ENCODE measurements at regions not wholly inside any gene's neighbourhood (a gene's known extent, or its start where the extent isn't known, plus 50 kb on each side); places are given as distances from the start of the nearest gene placed in this dataset.

DNA sequence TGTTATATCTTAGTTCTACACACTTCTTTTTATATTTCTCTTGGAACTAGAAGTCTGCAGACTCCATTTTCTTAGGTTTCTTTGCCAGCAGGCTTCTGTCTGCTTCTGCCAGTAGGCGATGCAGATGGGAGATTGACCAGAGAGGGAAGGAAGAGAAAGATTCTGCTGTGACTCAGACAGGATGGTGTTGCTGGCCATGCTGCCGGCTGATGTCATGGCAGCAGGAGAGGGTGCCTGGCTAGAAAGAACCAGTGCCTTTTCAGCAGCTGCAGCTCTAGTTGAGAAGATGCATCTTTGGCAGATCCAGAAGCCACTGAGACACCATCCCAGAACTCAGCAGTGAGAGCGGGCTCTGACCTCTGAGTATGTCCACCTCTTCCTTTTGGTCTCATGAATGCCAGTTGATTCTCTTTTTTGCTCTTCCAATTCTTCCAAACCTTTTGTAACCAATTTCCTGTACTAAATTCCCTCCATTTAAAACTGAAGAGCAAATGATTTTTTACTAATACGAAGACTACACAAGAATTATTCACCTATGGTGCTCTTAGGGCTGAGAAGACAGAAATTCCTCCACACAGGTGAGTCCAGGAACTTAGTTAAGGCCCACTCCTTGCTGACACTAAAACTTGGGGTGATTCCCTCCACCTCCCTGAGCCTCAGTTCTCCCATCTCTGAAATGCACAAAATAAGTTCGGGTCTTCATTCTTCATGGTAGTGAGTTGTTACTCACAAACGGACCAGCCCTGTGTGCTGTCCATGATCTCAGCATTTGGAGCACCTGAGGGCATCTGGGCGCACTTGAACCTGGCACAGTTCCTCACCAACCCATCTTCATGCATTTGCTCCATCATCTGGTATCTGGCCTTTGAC lies 200.7 kb downstream of the MYCN start:
- Histone ChIP-seq H3K4me3 (no peak overlapping the region), H3K4me1 (no peaks in the 10 kb centered on the region), H3K27me3 (replicated peaks in 1 of 7) (no peaks in the 10 kb centered on the region), H3K27ac (no peak overlapping the region), H3K36me3 (no peaks in the 10 kb centered on the region), H3K9me3 (no peaks in the 10 kb centered on the region)
- TF ChIP-seq, protein P1, sequence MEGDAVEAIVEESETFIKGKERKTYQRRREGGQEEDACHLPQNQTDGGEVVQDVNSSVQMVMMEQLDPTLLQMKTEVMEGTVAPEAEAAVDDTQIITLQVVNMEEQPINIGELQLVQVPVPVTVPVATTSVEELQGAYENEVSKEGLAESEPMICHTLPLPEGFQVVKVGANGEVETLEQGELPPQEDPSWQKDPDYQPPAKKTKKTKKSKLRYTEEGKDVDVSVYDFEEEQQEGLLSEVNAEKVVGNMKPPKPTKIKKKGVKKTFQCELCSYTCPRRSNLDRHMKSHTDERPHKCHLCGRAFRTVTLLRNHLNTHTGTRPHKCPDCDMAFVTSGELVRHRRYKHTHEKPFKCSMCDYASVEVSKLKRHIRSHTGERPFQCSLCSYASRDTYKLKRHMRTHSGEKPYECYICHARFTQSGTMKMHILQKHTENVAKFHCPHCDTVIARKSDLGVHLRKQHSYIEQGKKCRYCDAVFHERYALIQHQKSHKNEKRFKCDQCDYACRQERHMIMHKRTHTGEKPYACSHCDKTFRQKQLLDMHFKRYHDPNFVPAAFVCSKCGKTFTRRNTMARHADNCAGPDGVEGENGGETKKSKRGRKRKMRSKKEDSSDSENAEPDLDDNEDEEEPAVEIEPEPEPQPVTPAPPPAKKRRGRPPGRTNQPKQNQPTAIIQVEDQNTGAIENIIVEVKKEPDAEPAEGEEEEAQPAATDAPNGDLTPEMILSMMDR (IDR thresholded peaks at IDR 0.05 in 8 of 11, conservative IDR thresholded peaks at IDR 0.05 in 3 of 11): no peak
- TF ChIP-seq POLR2A (IDR thresholded peaks at IDR 0.05) (no peak), POLR2AphosphoS5 (IDR thresholded peaks at IDR 0.05) (no peak)
- WGBS, 5 donors: 84 to 92% (median 88%) methylated on average over 7 of the region's 7 CpGs
- intact Hi-C loops (cut with DNase I; ENCODE audit: low total_unique reads): no loop called here
- DNase-seq: no peak

DNA sequence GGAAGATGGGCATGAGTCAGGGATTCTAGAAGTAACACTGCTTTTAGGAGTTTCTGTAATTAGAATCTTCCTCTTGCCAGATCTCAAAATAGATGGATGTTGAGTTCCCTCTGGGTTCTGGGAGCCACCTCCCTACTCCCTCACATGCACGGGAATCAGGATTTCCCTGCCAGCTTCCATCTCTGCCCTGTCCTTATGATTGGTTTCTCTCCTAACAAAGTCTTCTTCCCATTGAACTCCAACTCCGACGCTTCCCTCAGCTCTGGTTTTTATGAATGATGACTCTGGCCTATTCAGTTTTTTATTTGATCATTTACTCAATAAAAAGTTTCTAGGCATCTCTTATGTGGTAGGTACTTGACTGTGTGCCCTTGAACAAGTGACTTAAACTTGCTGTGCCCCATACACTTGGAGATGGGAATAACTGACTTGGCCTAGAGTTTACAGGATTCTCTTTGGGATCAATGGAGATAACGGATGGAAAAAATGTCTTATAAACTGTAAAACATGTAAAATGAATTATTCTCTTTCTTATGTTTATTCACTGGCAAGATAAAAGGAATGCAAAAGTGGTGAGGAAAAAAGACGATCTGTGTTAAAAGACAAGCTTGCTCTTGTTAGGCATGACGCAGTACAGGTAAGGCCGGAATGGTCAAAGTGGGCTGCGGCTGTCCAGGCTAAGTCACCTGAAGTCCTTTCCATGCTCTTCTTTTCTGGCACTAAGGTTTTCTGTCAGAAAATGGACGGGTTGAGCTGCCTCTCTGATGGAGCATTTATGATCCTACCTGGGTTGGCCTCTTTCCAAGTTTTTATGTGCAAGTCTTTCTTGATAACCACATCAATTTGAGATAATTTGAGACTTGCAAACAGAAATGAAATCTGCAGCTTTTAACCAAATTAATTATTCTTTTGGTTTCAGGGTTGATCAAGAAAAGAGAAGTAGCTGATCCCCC lies 199.6 kb downstream of the MYCN start:
- TF ChIP-seq POLR2AphosphoS5 (IDR thresholded peaks at IDR 0.05): no peak
- TF ChIP-seq, protein P1 (IDR thresholded peaks at IDR 0.05 in 8 of 11, conservative IDR thresholded peaks at IDR 0.05 in 3 of 11): no peak
- no peak for TF ChIP-seq POLR2A (IDR thresholded peaks at IDR 0.05)
- Histone ChIP-seq H3K4me3 (no peak overlapping the region), H3K9me3 (no peaks in the 10 kb centered on the region), H3K4me1 (no peaks in the 10 kb centered on the region), H3K36me3 (no peaks in the 10 kb centered on the region), H3K27ac (no peak overlapping the region), H3K27me3 (replicated peaks in 1 of 7) (no peaks in the 10 kb centered on the region)
- 85 to 90% (median 89%) methylated on average over 9 of the region's 9 CpGs for WGBS, 5 donors
- DNase-seq: no peak
- intact Hi-C loops (cut with DNase I; ENCODE audit: low total_unique reads): no loop called here

DNA sequence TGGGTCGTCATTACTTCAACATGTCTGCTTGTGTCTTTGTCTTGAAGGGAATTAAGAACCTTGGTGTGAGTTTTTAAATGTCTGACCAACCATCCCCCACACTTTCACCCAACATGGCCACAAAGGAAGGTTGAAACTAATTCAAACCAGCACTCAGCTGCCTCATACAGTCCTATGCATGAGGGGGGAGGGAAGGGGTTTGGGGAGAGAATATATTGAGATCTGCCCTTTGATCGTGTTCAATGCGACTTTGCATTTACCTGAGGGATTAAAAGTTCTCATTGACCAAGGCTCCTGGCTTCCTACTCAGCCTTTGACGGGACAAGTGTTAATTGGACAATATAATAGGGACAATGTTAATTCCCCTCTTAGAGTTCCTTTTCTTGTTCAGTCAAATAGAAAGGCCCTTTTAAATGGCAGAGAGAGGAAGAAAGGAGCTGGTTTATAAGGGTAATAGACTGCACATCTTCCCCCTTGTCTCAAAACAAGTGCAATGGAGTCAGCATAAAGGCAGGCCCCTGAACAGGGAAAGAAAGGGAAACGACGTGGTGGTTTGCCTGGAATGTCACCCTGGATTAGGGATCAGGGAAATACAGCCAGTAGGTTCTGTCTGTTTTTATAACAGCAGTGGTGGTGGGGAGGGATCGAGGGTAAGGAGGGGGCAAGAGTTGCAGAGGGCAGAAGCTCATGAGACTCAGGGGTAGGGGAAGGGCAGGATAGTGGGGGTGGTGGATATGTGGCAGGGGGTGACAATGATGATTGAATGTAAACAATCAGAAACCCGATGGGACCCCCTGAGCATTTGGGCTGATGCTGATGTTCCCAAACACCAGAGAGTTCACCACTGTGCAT lies 198.7 kb downstream of the MYCN start:
- no peaks in the 10 kb centered on the region for H3K4me1 ChIP-seq
- H3K36me3 ChIP-seq: no peaks in the 10 kb centered on the region
- no peaks in the 10 kb centered on the region for H3K9me3 ChIP-seq
- H3K27ac ChIP-seq: no peak overlapping the region
- WGBS, 5 donors: 73 to 85% (median 84%) methylated on average over 8 of the region's 8 CpGs
- no peaks in the 10 kb centered on the region for H3K27me3 ChIP-seq (replicated peaks in 1 of 7)
- H3K4me3 ChIP-seq: no peak overlapping the region
- intact Hi-C loops (cut with DNase I; ENCODE audit: low total_unique reads): no loop called here
- DNase-seq: no peak
- TF ChIP-seq, protein P1 (IDR thresholded peaks at IDR 0.05 in 8 of 11, conservative IDR thresholded peaks at IDR 0.05 in 3 of 11): no peak
- no peak for TF ChIP-seq POLR2AphosphoS5 (IDR thresholded peaks at IDR 0.05)
- no peak for TF ChIP-seq POLR2A (IDR thresholded peaks at IDR 0.05)
